NCI-H1436 (cell line): ENCODE measurements at regions not wholly inside any gene's neighbourhood (a gene's known extent, or its start where the extent isn't known, plus 50 kb on each side); places are given as distances from the start of the nearest gene placed in this dataset.
"Not testable (repeated sequence)": the region's sequence is repeated elsewhere in the genome, so short reads cannot be mapped to it uniquely, and the experiment has no call there.

Experiments used
- DNase-seq: peaks from one replicate; lab custom pipeline; 2025; lab: John Stamatoyannopoulos, UW

GRCh38 chr10:108352771-108353170, 1188.3 kb upstream of the SORCS1 start:
- no peak for DNase-seq

GRCh38 chr10:108348215-108348614, 1183.7 kb upstream of the SORCS1 start:
- DNase-seq = no peak

GRCh38 chr10:108346066-108346465, 1181.6 kb upstream of the SORCS1 start:
- no peak for DNase-seq

DNA sequence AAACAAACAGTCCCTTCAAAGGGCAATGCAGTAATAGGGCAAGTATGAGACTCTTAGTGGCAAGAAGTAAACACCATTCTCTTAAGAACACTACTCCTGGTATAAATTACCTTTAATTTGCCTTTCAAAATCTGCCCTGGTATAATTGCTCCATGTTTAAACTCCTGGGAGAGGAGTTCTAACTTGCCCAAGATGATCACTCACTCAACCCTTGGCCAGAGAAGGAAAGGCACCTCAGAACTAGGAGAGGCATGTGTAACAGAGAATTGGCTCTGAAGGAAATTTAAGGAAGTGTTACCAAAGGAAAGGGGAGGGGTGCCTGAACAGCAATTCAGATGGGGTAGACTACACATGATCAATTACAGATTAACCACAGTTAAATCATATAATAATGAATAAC, 1173.6 kb upstream of the SORCS1 start:
- DNase-seq = no peak

DNA sequence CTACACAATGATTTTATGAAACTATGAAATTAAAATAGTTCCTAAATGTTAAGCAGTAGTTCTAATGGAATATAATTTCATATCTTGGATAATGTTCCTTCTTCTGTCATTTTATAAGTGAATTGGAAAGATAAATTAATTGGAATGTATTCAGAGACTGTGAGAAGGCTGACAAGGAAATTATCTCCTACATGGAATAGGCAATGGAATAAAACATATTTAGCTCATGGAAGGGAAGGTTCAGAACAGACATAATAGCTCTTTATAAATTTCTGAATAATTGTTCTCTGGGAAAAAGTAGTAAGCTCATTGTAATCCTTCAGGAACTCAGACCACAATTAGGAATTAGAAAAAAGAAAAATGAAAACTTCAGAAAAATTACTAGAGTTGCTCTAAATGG, 1172.3 kb upstream of the SORCS1 start:
- DNase-seq = no peak

DNA sequence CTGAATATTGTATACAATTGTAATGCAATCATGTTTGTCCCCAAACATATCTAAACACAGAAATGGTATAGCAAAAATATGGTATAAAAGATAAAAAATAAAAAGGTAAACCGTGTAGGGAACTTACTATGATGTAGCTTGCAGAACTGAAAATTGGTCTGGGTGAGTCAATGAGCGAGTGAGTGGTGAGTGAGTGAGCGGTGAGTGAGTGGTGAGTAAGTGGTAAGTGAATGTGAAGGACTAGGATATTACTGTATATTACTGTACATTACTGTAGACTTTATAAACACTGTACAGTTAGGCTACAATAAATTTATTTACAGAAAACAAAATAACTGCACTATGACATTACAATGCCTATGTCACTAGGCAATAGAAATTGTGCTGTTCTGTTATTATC, 1163.2 kb upstream of the SORCS1 start:
- no peak for DNase-seq

DNA sequence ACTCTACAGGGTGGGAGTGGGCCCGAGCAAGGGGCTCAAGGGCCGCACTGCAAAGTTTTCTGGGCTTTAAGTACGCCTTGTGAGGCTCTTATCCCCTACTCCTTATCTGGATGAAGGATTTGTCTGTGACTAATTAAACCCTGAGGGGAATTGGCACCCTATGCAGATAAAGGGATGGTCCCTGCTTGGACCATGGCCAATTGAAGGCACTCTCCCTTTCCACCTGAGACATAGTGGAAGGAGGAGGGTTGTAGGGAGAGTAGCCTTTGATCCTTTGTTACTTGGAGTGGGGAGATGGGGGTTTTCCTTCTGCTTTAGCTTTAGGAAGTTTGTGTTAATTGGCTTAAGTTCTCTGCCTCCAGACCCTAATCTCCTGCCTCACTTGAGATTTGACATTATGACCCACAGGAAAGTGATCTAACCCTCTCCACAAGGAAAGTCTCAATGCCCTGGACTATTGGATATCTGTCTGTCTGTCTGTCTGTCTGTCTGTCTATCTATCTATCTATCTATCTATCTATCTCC, 1158.8 kb upstream of the SORCS1 start:
- no peak for DNase-seq

DNA sequence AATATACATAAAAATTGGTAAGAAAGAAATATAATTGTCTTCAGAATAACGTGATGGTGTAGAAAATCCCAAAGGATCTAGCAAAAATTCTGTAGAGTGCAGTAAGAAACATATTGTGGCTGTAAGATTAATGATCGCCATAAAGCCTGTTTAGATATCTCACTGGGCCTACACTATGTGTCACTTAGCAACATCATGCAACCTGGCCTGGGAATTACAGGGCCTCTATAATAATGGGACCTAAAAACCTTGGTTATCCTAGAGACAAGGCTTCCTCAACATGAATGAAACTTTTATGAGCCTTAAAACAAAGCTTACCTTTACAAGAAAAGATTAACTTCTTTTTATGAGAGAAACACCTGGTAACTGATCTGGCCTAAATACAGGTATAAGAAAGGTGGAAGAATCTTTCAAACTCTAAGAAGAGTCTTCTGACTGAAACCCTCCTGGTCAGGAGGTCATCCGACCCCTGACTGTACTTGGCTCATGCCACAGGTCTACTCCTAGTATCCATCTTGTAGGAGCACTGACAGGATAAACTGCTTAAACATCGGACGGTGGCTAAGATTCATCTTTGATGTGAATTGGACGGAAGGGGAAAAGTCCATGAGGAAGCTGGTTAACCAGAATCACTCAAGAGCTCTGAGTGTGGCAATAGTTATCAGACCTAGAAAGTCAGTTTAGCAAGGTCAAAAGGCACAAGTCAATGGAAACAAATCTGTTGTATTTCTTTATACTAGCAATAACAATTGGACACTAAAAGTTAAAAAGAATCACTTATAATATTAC, 1155.1 kb upstream of the SORCS1 start:
- no peak for DNase-seq

- DNase-seq = not testable (repeated sequence)
Observed at GRCh38 chr10:108315636-108316035, 1151.1 kb upstream of the SORCS1 start.

DNA sequence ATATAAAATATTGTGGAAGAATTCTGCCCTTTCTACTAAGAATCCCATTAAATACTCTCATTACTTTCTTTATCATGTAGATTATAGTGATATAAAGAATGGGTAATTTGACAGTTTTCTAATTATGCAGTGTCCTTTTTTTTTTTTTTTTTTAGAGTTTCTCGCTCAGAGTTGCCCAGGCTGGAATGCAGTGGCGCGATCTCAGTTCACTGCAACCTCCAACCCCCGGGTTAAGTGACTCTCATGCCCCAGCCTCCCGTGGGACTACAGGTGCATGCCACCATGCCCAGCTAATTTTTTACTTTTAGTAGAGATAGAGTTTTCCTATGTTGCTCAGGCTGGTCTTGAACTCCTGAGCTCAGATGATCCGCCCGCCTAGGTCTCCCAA, 1143.4 kb upstream of the SORCS1 start:
- no peak for DNase-seq

GRCh38 chr10:108307250-108307924, 1142.9 kb upstream of the SORCS1 start:
- DNase-seq = no peak

DNA sequence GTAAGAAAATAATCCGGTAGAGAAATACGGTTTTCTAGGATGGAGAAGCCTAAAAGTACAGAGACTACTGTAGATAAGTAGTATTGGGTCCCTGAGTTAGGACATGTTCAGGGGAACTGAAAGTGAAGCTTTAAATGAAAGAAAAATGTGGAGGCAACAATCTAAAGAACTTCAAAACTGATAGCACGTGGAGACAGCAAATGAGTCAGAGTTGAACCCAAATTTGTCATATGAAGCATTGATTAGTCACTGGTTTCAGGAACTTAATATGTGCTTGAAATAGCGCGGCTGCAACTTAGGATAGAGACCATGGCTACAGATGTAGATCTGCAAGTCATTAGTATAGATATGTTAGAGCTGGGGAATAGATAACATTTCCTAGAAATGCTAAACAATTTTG, 1138.6 kb upstream of the SORCS1 start:
- no peak for DNase-seq

DNA sequence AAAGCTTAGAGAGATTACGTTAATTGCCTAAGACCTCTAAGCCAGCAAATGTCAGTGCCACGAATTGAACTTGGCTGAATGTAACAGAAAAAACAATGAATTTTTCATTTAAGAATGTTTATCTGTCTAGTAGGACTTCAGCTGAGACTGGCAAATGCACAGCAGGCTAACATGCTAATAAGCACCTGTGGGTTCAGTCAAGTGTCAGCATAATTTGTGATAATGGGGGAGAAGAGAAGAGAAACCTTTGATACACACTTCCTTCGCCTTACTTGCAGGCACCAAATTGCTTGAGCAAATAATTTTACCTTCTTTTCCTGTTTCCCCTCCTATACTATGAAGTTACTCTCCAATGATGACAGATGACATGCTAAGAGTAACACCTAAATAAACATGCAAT, 1136.5 kb upstream of the SORCS1 start:
- DNase-seq = no peak

DNA sequence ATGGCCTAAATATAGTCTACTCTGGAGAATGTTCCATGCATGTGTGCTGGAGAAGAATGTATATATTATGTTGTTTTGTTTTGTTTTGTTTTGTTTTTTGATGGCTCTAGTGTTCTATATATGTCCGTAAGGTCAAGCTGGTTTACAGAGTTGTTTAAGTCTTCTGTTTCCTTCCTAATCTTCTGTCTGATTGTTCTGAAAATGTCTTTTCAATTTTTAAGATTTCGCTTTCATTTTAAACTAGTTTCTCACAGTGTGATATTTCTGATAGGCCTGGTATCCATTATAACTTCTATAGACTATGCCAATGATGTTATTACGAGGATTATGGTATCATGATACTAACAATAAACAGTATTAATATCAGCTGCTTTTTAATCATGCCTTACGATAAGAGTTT, 1126.3 kb upstream of the SORCS1 start:
- no peak for DNase-seq

GRCh38 chr10:108275895-108276685, 1111.6 kb upstream of the SORCS1 start:
- no peak for DNase-seq

GRCh38 chr10:108260383-108260906, 1095.9 kb upstream of the SORCS1 start:
- no peak for DNase-seq

- no peak for DNase-seq
Observed at GRCh38 chr10:108254089-108254488, 1089.6 kb upstream of the SORCS1 start.

- DNase-seq = no peak
Observed at GRCh38 chr10:108252771-108253170, 1088.3 kb upstream of the SORCS1 start.

DNA sequence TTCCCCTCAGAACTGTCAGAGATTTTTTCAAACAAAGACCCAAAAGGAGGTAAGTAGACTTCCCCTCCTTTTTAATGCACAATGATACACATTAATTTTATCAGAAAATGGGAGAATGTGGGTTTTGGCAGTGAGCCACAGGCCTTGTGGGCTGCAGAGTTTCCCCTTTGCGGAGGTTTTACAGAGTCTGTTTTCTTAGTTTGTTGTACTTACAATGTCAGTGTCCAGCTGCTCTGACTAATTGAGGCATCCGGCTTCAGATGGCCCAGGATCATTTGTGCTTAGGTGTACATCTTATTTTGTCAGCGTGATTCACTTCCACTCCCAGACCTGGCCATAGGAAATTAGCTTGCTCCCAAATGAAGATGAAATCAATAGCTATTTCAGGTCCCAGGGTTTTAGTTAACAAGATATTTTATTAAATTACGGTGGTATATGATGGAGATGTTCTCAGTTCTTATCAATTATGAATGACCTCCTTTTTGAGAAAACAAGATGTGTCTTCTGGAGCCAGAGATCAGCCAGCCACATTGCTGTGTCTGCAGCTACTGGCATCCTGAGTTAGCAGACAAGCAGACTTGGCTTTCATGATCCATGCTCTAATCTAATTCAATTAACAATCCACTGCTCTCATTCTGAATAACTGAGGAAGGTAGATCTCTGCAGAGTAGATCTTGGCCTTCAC, 1086.6 kb upstream of the SORCS1 start:
- no peak for DNase-seq

- no peak for DNase-seq
Observed at GRCh38 chr10:108249940-108250339, 1085.4 kb upstream of the SORCS1 start.

DNA sequence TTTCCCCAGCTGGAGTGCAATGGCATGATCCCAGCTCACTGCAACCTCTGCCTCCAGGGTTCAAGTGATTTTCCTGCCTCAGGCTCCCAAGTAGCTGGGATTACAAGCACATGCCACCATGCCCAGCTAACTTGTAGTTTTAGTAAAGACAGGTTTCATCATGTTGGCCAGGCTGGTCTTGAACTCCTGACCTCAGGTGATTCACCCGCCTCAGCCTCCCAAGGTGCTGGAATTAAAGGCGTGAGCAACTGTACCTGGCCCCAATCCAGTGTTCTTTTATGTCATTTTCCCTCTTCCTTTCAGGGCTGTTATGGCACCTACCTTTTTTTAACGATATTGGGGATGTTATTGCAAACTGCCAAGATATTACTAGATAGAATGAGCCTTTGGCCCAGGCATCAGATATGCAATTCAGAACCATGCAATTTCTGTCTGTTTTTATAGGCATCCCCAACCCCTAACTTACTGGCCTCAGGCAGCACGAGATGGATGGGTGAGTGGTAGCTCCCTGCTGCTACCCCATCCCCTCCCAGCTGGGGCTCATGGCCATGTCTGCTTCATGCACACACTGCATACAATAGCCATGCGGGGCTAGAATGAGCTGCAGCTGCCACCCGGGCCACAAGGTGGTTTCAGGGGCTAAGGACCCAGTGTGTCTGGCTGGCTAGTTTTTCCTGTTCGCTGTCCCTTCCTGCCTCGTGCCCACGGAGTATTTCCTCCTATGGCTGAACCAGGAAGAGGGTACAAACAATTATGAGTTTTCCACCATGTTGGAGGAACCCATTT, 1080.1 kb upstream of the SORCS1 start:
- no peak for DNase-seq
